Gastrocnemius medialis (tissue), 4 donors: ENCODE measurements at regions not wholly inside any gene's neighbourhood (a gene's known extent, or its start where the extent isn't known, plus 50 kb on each side); places are given as distances from the start of the nearest gene placed in this dataset.

Experiments used
- ATAC-seq, 2 donors: fragments of 150-250 bp; one replicate each; pipeline ENCODE4 v1.9.1; 2016
- DNase-seq, 2 donors: peaks; one replicate each; pipeline ENCODE4 v3.0.0-alpha.2; 2019
- H3K27ac ChIP-seq, 4 donors: fragments of 200-600 bp; sonication (generic); 1 replicate in 1 of 4; 2 replicates in 3 of 4; pipeline ENCODE4 v1.5.1; 2016 to 2018; ENCODE audit warnings: mild to moderate bottlenecking in 2 of 4, moderate library complexity in 1 of 4
- H3K27me3 ChIP-seq, 3 donors: fragments of 200-600 bp; sonication (generic) in 2 of 3; 1 replicate in 1 of 3; 2 replicates in 2 of 3; pipeline versions ENCODE4 v1.5.1 to v1.6.0; 2016 to 2019; ENCODE audit warnings: mild to moderate bottlenecking in 1 of 3, moderate library complexity in 1 of 3
- H3K36me3 ChIP-seq, 2 donors: fragments of 200-600 bp; sonication (generic) in 1 of 2; one replicate each; pipeline ENCODE4 v1.5.1; 2017 to 2018
- H3K4me1 ChIP-seq, 2 donors: fragments of 200-600 bp; sonication (generic) in 1 of 2; one replicate each; pipeline ENCODE4 v1.5.1; 2016 to 2017; ENCODE audit warnings: mild to moderate bottlenecking in 2 of 2
- H3K4me3 ChIP-seq, 4 donors: fragments of 200-600 bp; sonication (generic) in 3 of 4; 1 replicate in 1 of 4; 2 replicates in 3 of 4; pipeline ENCODE4 v1.5.1; 2016 to 2019; ENCODE audit warnings: mild to moderate bottlenecking in 2 of 4
- H3K9me3 ChIP-seq, 3 donors: fragments of 200-600 bp; sonication (generic) in 2 of 3; 1 replicate in 1 of 3; 2 replicates in 2 of 3; pipeline ENCODE4 v1.5.1; 2016 to 2019
- POLR2A ChIP-seq, 2 donors: fragments of 450-650 bp; IDR thresholded peaks; one replicate each; pipeline ENCODE4 v1.6.1; 2017; ENCODE audit warnings: antibody characterized with exemption in 2 of 2, mild to moderate bottlenecking in 2 of 2, moderate library complexity in 2 of 2
- in situ Hi-C, 4 donors: fragments of 200-750 bp; cut with MboI; loops; one replicate each; pipeline versions ENCODE4 v1.15.0 to v1.8.0; 2017; ENCODE audit warnings: low sequenced_read_pairs in 4 of 4
- intact Hi-C: fragments of 100-400 bp; cut with DNase I; formaldehyde crosslinking; loops from one replicate; pipeline ENCODE4 v1.15.1; 2023; ENCODE audit warnings: low total_unique reads
- TF ChIP-seq, protein P1 (sequence below), 5 experiments: fragments of 450-650 bp in 3 of 5; fragments of 200-600 bp in 2 of 5; sonication (generic) in 2 of 5; IDR thresholded peaks in 4 of 5; conservative IDR thresholded peaks in 1 of 5; 1 replicate in 4 of 5; 2 replicates in 1 of 5; pipeline ENCODE4 v1.5.1; 2016 to 2019; ENCODE audit warnings: antibody characterized with exemption in 5 of 5, mild to moderate bottlenecking in 3 of 5, moderate library complexity in 3 of 5

GRCh38 chr12:93974252-93974651 lies 174.1 kb upstream of the PLXNC1 start:
- H3K27me3 ChIP-seq, result no peaks in the 10 kb centered on the region
- H3K27ac ChIP-seq, result peak overlapping the region; percentile 32 to 65 (median 43)
- no peak overlapping the region for H3K4me3 ChIP-seq
- peak; percentile 61 to 73 for ATAC-seq
- in situ Hi-C loops, result loop anchor here in 1 of 4 donors (10.0 kb wide), 1 partner anchor 409 kb away; no protein-coding TSS in a partner anchor
- DNase-seq, result no peak
- TF ChIP-seq, protein P1, sequence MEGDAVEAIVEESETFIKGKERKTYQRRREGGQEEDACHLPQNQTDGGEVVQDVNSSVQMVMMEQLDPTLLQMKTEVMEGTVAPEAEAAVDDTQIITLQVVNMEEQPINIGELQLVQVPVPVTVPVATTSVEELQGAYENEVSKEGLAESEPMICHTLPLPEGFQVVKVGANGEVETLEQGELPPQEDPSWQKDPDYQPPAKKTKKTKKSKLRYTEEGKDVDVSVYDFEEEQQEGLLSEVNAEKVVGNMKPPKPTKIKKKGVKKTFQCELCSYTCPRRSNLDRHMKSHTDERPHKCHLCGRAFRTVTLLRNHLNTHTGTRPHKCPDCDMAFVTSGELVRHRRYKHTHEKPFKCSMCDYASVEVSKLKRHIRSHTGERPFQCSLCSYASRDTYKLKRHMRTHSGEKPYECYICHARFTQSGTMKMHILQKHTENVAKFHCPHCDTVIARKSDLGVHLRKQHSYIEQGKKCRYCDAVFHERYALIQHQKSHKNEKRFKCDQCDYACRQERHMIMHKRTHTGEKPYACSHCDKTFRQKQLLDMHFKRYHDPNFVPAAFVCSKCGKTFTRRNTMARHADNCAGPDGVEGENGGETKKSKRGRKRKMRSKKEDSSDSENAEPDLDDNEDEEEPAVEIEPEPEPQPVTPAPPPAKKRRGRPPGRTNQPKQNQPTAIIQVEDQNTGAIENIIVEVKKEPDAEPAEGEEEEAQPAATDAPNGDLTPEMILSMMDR (IDR thresholded peaks at IDR 0.05 in 4 of 5, conservative IDR thresholded peaks at IDR 0.05 in 1 of 5), result no peak
- no peak for TF ChIP-seq POLR2A (IDR thresholded peaks at IDR 0.05)
- no peaks in the 10 kb centered on the region for H3K9me3 ChIP-seq
- peaks cover 26 to 32% of the 10 kb centered on the region in 2 donors for H3K4me1 ChIP-seq
- no peaks in the 10 kb centered on the region for H3K36me3 ChIP-seq
- intact Hi-C loops, result loop anchor here (5.0 to 10.0 kb wide), 2 partner anchors 162 to 469 kb away; no protein-coding TSS in a partner anchor

DNA sequence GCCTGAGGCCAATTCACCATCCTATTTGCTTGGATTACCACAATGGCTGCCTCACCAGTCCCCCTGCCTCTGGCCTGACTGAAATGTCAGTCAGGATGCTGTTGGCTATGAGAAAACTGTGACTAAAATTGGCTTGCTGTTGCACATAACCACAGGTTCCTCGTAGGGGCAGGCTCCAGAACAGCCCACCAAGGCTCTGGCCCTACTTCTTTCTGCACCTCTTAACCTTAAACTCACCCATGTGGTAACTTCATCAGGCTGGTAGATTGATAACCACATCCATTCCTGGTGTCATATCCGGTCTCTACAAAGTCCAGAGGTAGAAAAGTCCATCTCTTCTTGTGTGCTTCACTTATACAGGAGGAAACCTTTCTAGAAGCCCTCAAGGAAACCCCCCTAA lies 172.4 kb upstream of the PLXNC1 start:
- in situ Hi-C loops (loop anchor here in 3 of 4 donors (10.0 to 25.0 kb wide), 2 partner anchors 411 to 414 kb away; partner anchors contain the start of gene SOCS2 (in 2 of the 3)), intact Hi-C loops (loop anchor here (10.0 kb wide), 1 partner anchor 471 kb away; no protein-coding TSS in a partner anchor)

GRCh38 chr12:93977081-93977480 lies 171.3 kb upstream of the PLXNC1 start:
- Histone ChIP-seq H3K36me3 (no peaks in the 10 kb centered on the region), H3K4me3 (no peak overlapping the region), H3K9me3 (no peaks in the 10 kb centered on the region), H3K27ac (no peak overlapping the region), H3K4me1 (peaks cover 25 to 29% of the 10 kb centered on the region in 2 donors), H3K27me3 (no peaks in the 10 kb centered on the region)
- intact Hi-C loops, result loop anchor here (10.0 kb wide), 1 partner anchor 472 kb away; no protein-coding TSS in a partner anchor
- in situ Hi-C loops, result loop anchor here in 3 of 4 donors (10.0 to 25.0 kb wide), 2 partner anchors 412 to 415 kb away; partner anchors contain the start of gene SOCS2 (in 2 of the 3)
- no peak for ATAC-seq
- TF ChIP-seq POLR2A (IDR thresholded peaks at IDR 0.05), result no peak
- TF ChIP-seq, protein P1 (IDR thresholded peaks at IDR 0.05 in 4 of 5, conservative IDR thresholded peaks at IDR 0.05 in 1 of 5), result no peak
- no peak for DNase-seq

More for the DNA sequence above, 172.4 kb upstream of the PLXNC1 start:
- no peak for ATAC-seq
- no peak for DNase-seq
- no peak for TF ChIP-seq POLR2A (IDR thresholded peaks at IDR 0.05)
- TF ChIP-seq, protein P1 (IDR thresholded peaks at IDR 0.05 in 4 of 5, conservative IDR thresholded peaks at IDR 0.05 in 1 of 5), result no peak
- Histone ChIP-seq H3K27me3 (no peaks in the 10 kb centered on the region), H3K4me1 (peaks cover 26 to 32% of the 10 kb centered on the region in 2 donors), H3K36me3 (no peaks in the 10 kb centered on the region), H3K27ac (no peak overlapping the region), H3K9me3 (no peaks in the 10 kb centered on the region), H3K4me3 (no peak overlapping the region)

- DNase-seq, result peak; percentile 11 to 42
- in situ Hi-C loops (loop anchor here in 3 of 4 donors (10.0 to 25.0 kb wide), 2 partner anchors 414 to 416 kb away; partner anchors contain the start of gene SOCS2 (in 2 of the 3)), intact Hi-C loops (loop anchor here (2.0 to 10.0 kb wide), 3 partner anchors 212 to 474 kb away; no protein-coding TSS in a partner anchor)
- ATAC-seq, result peak; percentile 61 to 63
- peaks cover 11 to 20% of the 10 kb centered on the region in 2 donors for H3K4me1 ChIP-seq
- H3K4me3 ChIP-seq, result no peak overlapping the region
- no peak for TF ChIP-seq POLR2A (IDR thresholded peaks at IDR 0.05)
- TF ChIP-seq, protein P1 (IDR thresholded peaks at IDR 0.05 in 4 of 5, conservative IDR thresholded peaks at IDR 0.05 in 1 of 5), result no peak
- no peaks in the 10 kb centered on the region for H3K9me3 ChIP-seq
- H3K36me3 ChIP-seq, result no peaks in the 10 kb centered on the region
- peak overlapping the region in 1 of 4 donors; percentile 15 for H3K27ac ChIP-seq
- no peaks in the 10 kb centered on the region for H3K27me3 ChIP-seq
Measured at GRCh38 chr12:93978553-93978952, 169.8 kb upstream of the PLXNC1 start.
